ENCODE measurements at regions not wholly inside any gene's neighbourhood (a gene's known extent, or its start where the extent isn't known, plus 50 kb on each side); places are given as distances from the start of the nearest gene placed in this dataset.

- Histone ChIP-seq H2AFZ (ENCODE audit: low read length) (no peak overlapping the region), H3K4me2 (ENCODE audit: low read length) (no peak overlapping the region), H3K36me3 (ENCODE audit: insufficient read depth, low read length) (no peaks in the 10 kb centered on the region; the same call in 1 of the 2 replicates), H3K9me3 (ENCODE audit: low read length) (no peaks in the 10 kb centered on the region; the same call in 1 of the 2 replicates), H3K27me3 (ENCODE audit: insufficient read depth, low read length) (no peaks in the 10 kb centered on the region), H3K9me2 (ENCODE audit: low read depth, low read length) (no peaks in the 10 kb centered on the region), H3K4me1 (ENCODE audit: insufficient read depth, low read length, severe bottlenecking) (peaks cover 35% of the 10 kb centered on the region), H4K20me1 (ENCODE audit: insufficient read depth, low read length) (no peaks in the 10 kb centered on the region), H3K79me2 (ENCODE audit: insufficient read depth, low read length) (no peaks in the 10 kb centered on the region), H3K4me3 (ENCODE audit: low read depth, low read length, poor library complexity, severe bottlenecking) (no peak overlapping the region), H3K27ac (ENCODE audit: low read depth, low read length, poor library complexity, severe bottlenecking) (no peak overlapping the region), H3F3A (ENCODE audit: insufficient read depth, low read length) (no peaks in the 10 kb centered on the region), H3K9ac (ENCODE audit: low read length) (no peak overlapping the region)
- TF ChIP-seq EZH2 (IDR thresholded peaks at IDR 0.05; ENCODE audit: borderline replicate concordance, low read length) (no peak), CTCF (IDR thresholded peaks at IDR 0.05; ENCODE audit: low read length) (no peak)
Measured at GRCh38 chr15:69855258-69856000, 242.3 kb downstream of the TLE3 start.

DNA sequence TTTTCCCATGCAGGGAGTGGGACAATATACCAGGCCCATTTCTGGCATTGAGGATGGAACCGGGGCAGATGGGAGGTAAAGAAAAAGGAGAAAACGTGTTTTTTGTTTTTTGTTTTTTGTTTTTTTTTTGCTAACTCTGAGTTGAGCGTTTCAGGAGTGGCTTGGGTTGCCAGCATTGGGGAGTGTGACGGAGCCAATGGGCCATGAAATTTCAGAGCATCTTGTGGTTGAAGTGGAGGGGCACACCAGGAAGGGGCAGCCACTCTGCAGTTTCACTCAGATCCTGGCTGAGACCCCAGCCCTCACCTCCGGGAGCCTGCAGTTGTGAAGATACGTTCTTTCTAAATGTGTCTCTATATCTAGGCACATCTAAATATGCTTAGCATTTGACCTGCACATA, 240.5 kb downstream of the TLE3 start:
- Histone ChIP-seq H3K4me2 (ENCODE audit: low read length) (peak overlapping the region; percentile 51), H3K36me3 (ENCODE audit: insufficient read depth, low read length) (no peaks in the 10 kb centered on the region; the same call in 1 of the 2 replicates), H3K9me2 (ENCODE audit: low read depth, low read length) (no peaks in the 10 kb centered on the region), H4K20me1 (ENCODE audit: insufficient read depth, low read length) (no peaks in the 10 kb centered on the region), H3K79me2 (ENCODE audit: insufficient read depth, low read length) (no peaks in the 10 kb centered on the region), H3K27ac (ENCODE audit: low read depth, low read length, poor library complexity, severe bottlenecking) (peak overlapping the region; percentile 24), H3F3A (ENCODE audit: insufficient read depth, low read length) (no peaks in the 10 kb centered on the region), H3K9ac (ENCODE audit: low read length) (peak overlapping the region; percentile 30; the same call in 1 of the 2 replicates), H3K4me1 (ENCODE audit: insufficient read depth, low read length, severe bottlenecking) (peaks cover 53% of the 10 kb centered on the region), H3K9me3 (ENCODE audit: low read length) (no peaks in the 10 kb centered on the region; the same call in 1 of the 2 replicates), H2AFZ (ENCODE audit: low read length) (no peak overlapping the region), H3K27me3 (ENCODE audit: insufficient read depth, low read length) (no peaks in the 10 kb centered on the region), H3K4me3 (ENCODE audit: low read depth, low read length, poor library complexity, severe bottlenecking) (no peak overlapping the region)
- no peak for TF ChIP-seq EZH2 (IDR thresholded peaks at IDR 0.05; ENCODE audit: borderline replicate concordance, low read length)
- no peak for TF ChIP-seq CTCF (IDR thresholded peaks at IDR 0.05; ENCODE audit: low read length)

DNA sequence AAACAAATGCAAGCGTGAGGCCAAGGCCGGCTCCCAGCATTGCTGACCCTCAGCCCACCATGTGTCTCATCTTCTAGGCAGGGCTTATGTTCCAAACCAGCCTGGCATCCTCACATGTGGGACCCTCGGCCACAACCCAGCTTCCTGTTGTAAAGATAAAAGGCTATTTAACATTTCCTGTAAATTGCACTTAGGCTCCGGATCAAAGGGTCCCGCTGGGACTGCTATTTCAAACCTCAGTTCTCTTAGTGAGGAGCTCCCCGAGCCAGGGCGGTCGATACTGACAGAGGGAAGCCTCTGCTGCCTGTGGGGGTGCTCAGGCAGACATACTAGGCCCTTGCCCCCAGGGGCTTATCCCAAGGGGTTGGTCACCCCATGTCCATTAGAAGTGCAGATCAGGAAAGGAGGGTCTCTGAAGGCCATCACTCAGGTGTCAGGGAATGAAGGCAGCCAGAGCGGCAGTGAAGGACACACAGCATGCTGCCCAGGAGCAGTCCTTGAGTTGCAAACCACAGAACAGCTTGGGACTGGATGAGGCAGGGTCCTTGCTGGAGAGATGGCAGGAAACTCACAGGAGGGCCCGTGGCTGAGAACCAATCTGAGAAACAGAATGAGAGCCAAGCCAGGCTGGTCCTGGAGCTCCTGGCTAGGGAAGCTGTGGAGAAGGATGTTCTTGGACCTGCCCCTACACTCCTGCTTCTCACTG, 239.9 kb downstream of the TLE3 start:
- H2AFZ ChIP-seq (ENCODE audit: low read length) = no peak overlapping the region
- H3K27me3 ChIP-seq (ENCODE audit: insufficient read depth, low read length) = no peaks in the 10 kb centered on the region
- no peaks in the 10 kb centered on the region for H3K9me2 ChIP-seq (ENCODE audit: low read depth, low read length)
- peak overlapping the region; percentile 30; the same call in 1 of the 2 replicates for H3K9ac ChIP-seq (ENCODE audit: low read length)
- no peaks in the 10 kb centered on the region; the same call in 1 of the 2 replicates for H3K36me3 ChIP-seq (ENCODE audit: insufficient read depth, low read length)
- no peaks in the 10 kb centered on the region for H3F3A ChIP-seq (ENCODE audit: insufficient read depth, low read length)
- peaks cover 59% of the 10 kb centered on the region for H3K4me1 ChIP-seq (ENCODE audit: insufficient read depth, low read length, severe bottlenecking)
- TF ChIP-seq CTCF (IDR thresholded peaks at IDR 0.05; ENCODE audit: low read length) (no peak), EZH2 (IDR thresholded peaks at IDR 0.05; ENCODE audit: borderline replicate concordance, low read length) (no peak)
- no peaks in the 10 kb centered on the region for H3K79me2 ChIP-seq (ENCODE audit: insufficient read depth, low read length)
- H3K9me3 ChIP-seq (ENCODE audit: low read length) = no peaks in the 10 kb centered on the region
- no peaks in the 10 kb centered on the region for H4K20me1 ChIP-seq (ENCODE audit: insufficient read depth, low read length)
- H3K27ac ChIP-seq (ENCODE audit: low read depth, low read length, poor library complexity, severe bottlenecking) = peak overlapping the region; percentile 24
- peak overlapping the region; percentile 51 for H3K4me2 ChIP-seq (ENCODE audit: low read length)
- no peak overlapping the region for H3K4me3 ChIP-seq (ENCODE audit: low read depth, low read length, poor library complexity, severe bottlenecking)
